H9 (cell line): ENCODE measurements at regions not wholly inside any gene's neighbourhood (a gene's known extent, or its start where the extent isn't known, plus 50 kb on each side); places are given as distances from the start of the nearest gene placed in this dataset.

Experiments
- DNase-seq: peaks from one replicate; pipeline ENCODE4 v3.0.0-alpha.2; 2017
- H2AFZ ChIP-seq: one replicate; pipeline ENCODE4 v1.6.1; 2013; ENCODE audit warnings: mild to moderate bottlenecking, low read length, control low read depth, moderate library complexity
- H2AK5ac ChIP-seq: 2 replicates; pipeline ENCODE4 v1.6.1; 2013; ENCODE audit warnings: low read length, control low read depth, mixed read lengths; ENCODE audit not compliant: insufficient read length
- H2BK120ac ChIP-seq: one replicate; pipeline ENCODE4 v1.6.1; 2013; ENCODE audit warnings: low read depth, mild to moderate bottlenecking, low read length, control low read depth, inconsistent platforms; ENCODE audit not compliant: poor library complexity, severe bottlenecking
- H2BK12ac ChIP-seq: 2 replicates; pipeline ENCODE4 v1.6.1; 2013; ENCODE audit warnings: low read length, control low read depth, mixed read lengths, low read depth; ENCODE audit not compliant: insufficient read length
- H2BK15ac ChIP-seq: 2 replicates; pipeline ENCODE4 v1.6.1; 2013; ENCODE audit warnings: low read depth, low read length, control low read depth
- H2BK20ac ChIP-seq: one replicate; pipeline ENCODE4 v1.6.1; 2013; ENCODE audit warnings: low read depth, mild to moderate bottlenecking, low read length, control low read depth, inconsistent platforms; ENCODE audit not compliant: poor library complexity, severe bottlenecking
- H2BK5ac ChIP-seq: 2 replicates; pipeline ENCODE4 v1.6.1; 2013; ENCODE audit warnings: low read length, control low read depth, mixed read lengths; ENCODE audit not compliant: insufficient read length
- H3K14ac ChIP-seq: 2 replicates; pipeline ENCODE4 v1.6.1; 2013; ENCODE audit warnings: low read length, control low read depth; ENCODE audit not compliant: insufficient read depth
- H3K18ac ChIP-seq: 2 replicates; pipeline ENCODE4 v1.6.1; 2013; ENCODE audit warnings: low read depth, mild to moderate bottlenecking, mixed read lengths, low read length, control low read depth; ENCODE audit not compliant: insufficient read length
- H3K23ac ChIP-seq: 2 replicates; pipeline ENCODE4 v1.6.1; 2013; ENCODE audit warnings: low read length, control low read depth, mixed read lengths, low read depth; ENCODE audit not compliant: insufficient read length
- H3K23me2 ChIP-seq: 2 replicates; pipeline ENCODE4 v1.6.1; 2013; ENCODE audit warnings: low read depth, mild to moderate bottlenecking, mixed read lengths, low read length, control low read depth; ENCODE audit not compliant: insufficient read length, poor library complexity, severe bottlenecking
- H3K27ac ChIP-seq: 2 replicates; pipeline ENCODE4 v1.5.1; 2013; ENCODE audit warnings: low read length, control low read depth, mixed read lengths, low read depth; ENCODE audit not compliant: insufficient read length
- H3K27me3 ChIP-seq: 2 replicates; pipeline ENCODE4 v1.6.1; 2013; ENCODE audit warnings: low read length, control low read depth, inconsistent platforms; ENCODE audit not compliant: insufficient read depth
- H3K4ac ChIP-seq: 2 replicates; pipeline ENCODE4 v1.6.1; 2013; ENCODE audit warnings: low read depth, mild to moderate bottlenecking, control low read depth, inconsistent platforms, low read length, moderate library complexity
- H3K4me1 ChIP-seq: 2 replicates; pipeline ENCODE4 v1.6.1; 2013; ENCODE audit warnings: low read length, control low read depth, inconsistent platforms; ENCODE audit not compliant: insufficient read depth
- H3K4me2 ChIP-seq: 2 replicates; pipeline ENCODE4 v1.6.1; 2013; ENCODE audit warnings: low read length, control low read depth, mixed read lengths; ENCODE audit not compliant: insufficient read length, insufficient read depth
- H3K56ac ChIP-seq: 2 replicates; pipeline ENCODE4 v1.6.1; 2013; ENCODE audit warnings: low read depth, mild to moderate bottlenecking, mixed read lengths, low read length, control low read depth; ENCODE audit not compliant: insufficient read length
- H3K79me1 ChIP-seq: 2 replicates; pipeline ENCODE4 v1.6.1; 2013; ENCODE audit warnings: low read depth, mild to moderate bottlenecking, moderate library complexity, low read length, control low read depth, inconsistent platforms; ENCODE audit not compliant: insufficient read depth, poor library complexity, severe bottlenecking
- H3K79me2 ChIP-seq: 2 replicates; pipeline ENCODE4 v1.6.1; 2013; ENCODE audit warnings: low read length, control low read depth, inconsistent platforms; ENCODE audit not compliant: insufficient read depth
- H3K9ac ChIP-seq: 2 replicates; pipeline ENCODE4 v1.6.1; 2013; ENCODE audit warnings: low read length, control low read depth, mixed read lengths; ENCODE audit not compliant: insufficient read length; ENCODE audit errors: extremely low read depth
- H3K9me3 ChIP-seq: one replicate; pipeline ENCODE4 v1.6.1; 2013; ENCODE audit warnings: low read depth, low read length, inconsistent platforms; ENCODE audit not compliant: control insufficient read depth
- H3T11ph ChIP-seq: one replicate; pipeline ENCODE4 v1.6.1; 2013; ENCODE audit warnings: mild to moderate bottlenecking, low read length, control low read depth, inconsistent platforms
- H4K20me1 ChIP-seq: one replicate; pipeline ENCODE4 v1.6.1; 2013; ENCODE audit not compliant: control insufficient read depth, insufficient read length, insufficient read depth
- H4K5ac ChIP-seq: 2 replicates; pipeline ENCODE4 v1.6.1; 2013; ENCODE audit warnings: low read depth, mild to moderate bottlenecking, mixed read lengths, low read length, control low read depth; ENCODE audit not compliant: insufficient read length
- H4K8ac ChIP-seq: replicated peaks from 2 replicates; pipeline ENCODE4 v1.6.1; 2013; ENCODE audit warnings: low read length, control low read depth, mixed read lengths, low read depth; ENCODE audit not compliant: insufficient read length
- H4K91ac ChIP-seq: 2 replicates; pipeline ENCODE4 v1.6.1; 2013; ENCODE audit warnings: low read depth, mild to moderate bottlenecking, moderate library complexity, mixed read lengths, low read length, control low read depth; ENCODE audit not compliant: insufficient read length
- H3K27ac Mint-ChIP-seq, 3 experiments: 2 replicates in 2 of 3; 3 replicates in 1 of 3; pipeline ENCODE4 v1.8.0; 2020 to 2021; ENCODE audit warnings: mixed read lengths in 3 of 3, mild to moderate bottlenecking in 1 of 3, moderate library complexity in 1 of 3
- H3K27me3 Mint-ChIP-seq: 2 replicates; pipeline ENCODE4 v1.8.0; 2021; ENCODE audit warnings: low read depth, mild to moderate bottlenecking, moderate library complexity, mixed read lengths
- H3K36me3 Mint-ChIP-seq, 3 experiments: 2 replicates in 2 of 3; 3 replicates in 1 of 3; pipeline ENCODE4 v1.8.0; 2020 to 2021; ENCODE audit warnings: low read depth in 3 of 3, mixed read lengths in 3 of 3; ENCODE audit not compliant: insufficient read depth in 1 of 3
- H3K4me1 Mint-ChIP-seq, 2 experiments: 2 replicates each; pipeline ENCODE4 v1.8.0; 2020; ENCODE audit warnings: mixed read lengths in 2 of 2
- H3K4me3 Mint-ChIP-seq, 2 experiments: 2 replicates in 1 of 2; 3 replicates in 1 of 2; pipeline ENCODE4 v1.8.0; 2020 to 2021; ENCODE audit warnings: mild to moderate bottlenecking in 2 of 2, mixed read lengths in 2 of 2, moderate library complexity in 1 of 2
- H3K9me3 Mint-ChIP-seq, 2 experiments: 2 replicates in 1 of 2; 3 replicates in 1 of 2; pipeline ENCODE4 v1.8.0; 2020; ENCODE audit warnings: mild to moderate bottlenecking in 2 of 2, mixed read lengths in 2 of 2, moderate library complexity in 1 of 2
- WGBS: extraction: QIAGEN DNeasy Blood & Tissue Kit; methylation state at CpG from one replicate; pipeline ENCODE4 v1.1.7; 2013; ENCODE audit warnings: missing lambda C conversion rate, low lambda C conversion rate, mixed read lengths; ENCODE audit not compliant: insufficient read length; ENCODE audit errors: extremely low coverage; 5-methylcytosine and 5-hydroxymethylcytosine counted together
- TF ChIP-seq, protein P1 (sequence below): fragments of 200-600 bp; sonication (generic); conservative IDR thresholded peaks from 3 replicates; pipeline ENCODE4 v1.8.0; 2021; ENCODE audit warnings: antibody characterized with exemption, mild to moderate bottlenecking

DNA sequence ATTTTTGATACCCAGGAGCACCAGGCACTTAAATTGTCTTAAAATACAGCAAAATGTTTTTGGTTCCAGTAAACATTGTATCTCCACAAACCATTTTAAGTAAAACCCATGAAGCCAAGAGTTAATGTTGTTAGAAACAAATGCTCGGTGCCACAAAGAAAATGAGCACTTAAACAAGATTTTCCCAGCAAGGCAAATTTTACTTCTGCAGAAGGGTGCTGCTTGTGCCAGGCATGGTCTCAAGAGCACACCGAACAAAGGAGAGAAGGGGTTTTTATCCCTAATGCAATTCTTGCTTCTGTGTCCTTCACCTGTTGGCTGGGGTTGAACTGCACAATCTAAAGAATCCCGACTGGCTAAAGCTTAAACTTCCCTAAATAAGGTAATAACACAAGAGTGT lies 286.7 kb downstream of the ADCYAP1 start:
- H3K4me1 Mint-ChIP-seq: no peaks in the 10 kb centered on the region
- no peak overlapping the region for H4K91ac ChIP-seq
- no peaks in the 10 kb centered on the region for H3K23me2 ChIP-seq
- 0 out of 2 replicates have a peak, but pooled peaks cover 3% of the 10 kb centered on the region for H3K4me1 ChIP-seq
- H2BK20ac ChIP-seq: no peak overlapping the region
- no peak overlapping the region for H2AFZ ChIP-seq
- H3K27me3 ChIP-seq: no peaks in the 10 kb centered on the region
- no peaks in the 10 kb centered on the region for H3K79me1 ChIP-seq
- H3K4me2 ChIP-seq: no peak overlapping the region
- no peaks in the 10 kb centered on the region for H3K79me2 ChIP-seq
- H3K27ac ChIP-seq: no peak overlapping the region
- TF ChIP-seq, protein P1, sequence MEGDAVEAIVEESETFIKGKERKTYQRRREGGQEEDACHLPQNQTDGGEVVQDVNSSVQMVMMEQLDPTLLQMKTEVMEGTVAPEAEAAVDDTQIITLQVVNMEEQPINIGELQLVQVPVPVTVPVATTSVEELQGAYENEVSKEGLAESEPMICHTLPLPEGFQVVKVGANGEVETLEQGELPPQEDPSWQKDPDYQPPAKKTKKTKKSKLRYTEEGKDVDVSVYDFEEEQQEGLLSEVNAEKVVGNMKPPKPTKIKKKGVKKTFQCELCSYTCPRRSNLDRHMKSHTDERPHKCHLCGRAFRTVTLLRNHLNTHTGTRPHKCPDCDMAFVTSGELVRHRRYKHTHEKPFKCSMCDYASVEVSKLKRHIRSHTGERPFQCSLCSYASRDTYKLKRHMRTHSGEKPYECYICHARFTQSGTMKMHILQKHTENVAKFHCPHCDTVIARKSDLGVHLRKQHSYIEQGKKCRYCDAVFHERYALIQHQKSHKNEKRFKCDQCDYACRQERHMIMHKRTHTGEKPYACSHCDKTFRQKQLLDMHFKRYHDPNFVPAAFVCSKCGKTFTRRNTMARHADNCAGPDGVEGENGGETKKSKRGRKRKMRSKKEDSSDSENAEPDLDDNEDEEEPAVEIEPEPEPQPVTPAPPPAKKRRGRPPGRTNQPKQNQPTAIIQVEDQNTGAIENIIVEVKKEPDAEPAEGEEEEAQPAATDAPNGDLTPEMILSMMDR: no peak
- no peak overlapping the region for H4K8ac ChIP-seq
- no peak overlapping the region for H3T11ph ChIP-seq
- H3K27me3 Mint-ChIP-seq: no peaks in the 10 kb centered on the region; the same call in 1 of the 2 replicates
- H2BK12ac ChIP-seq: no peak overlapping the region
- no CpG with 5 or more reads among the region's 3 CpGs for WGBS
- H3K9ac ChIP-seq: no peak overlapping the region
- H3K18ac ChIP-seq: no peak overlapping the region
- peaks cover 7 to 8% of the 10 kb centered on the region in 2 experiments; a peak in 4 of 5 replicates for H3K9me3 Mint-ChIP-seq
- H3K4ac ChIP-seq: no peak overlapping the region
- no peak overlapping the region for H4K5ac ChIP-seq
- H3K23ac ChIP-seq: no peak overlapping the region
- H2BK5ac ChIP-seq: no peak overlapping the region
- H2BK120ac ChIP-seq: no peak overlapping the region
- H4K20me1 ChIP-seq: no peaks in the 10 kb centered on the region
- H3K56ac ChIP-seq: no peak overlapping the region
- H3K9me3 ChIP-seq: no peaks in the 10 kb centered on the region
- H3K27ac Mint-ChIP-seq: no peak overlapping the region
- no peak overlapping the region for H3K4me3 Mint-ChIP-seq
- no peak overlapping the region for H2BK15ac ChIP-seq
- no peak for DNase-seq
- peaks cover 0 to 10% (median 7%) of the 10 kb centered on the region in 3 experiments; a peak in 4 of 7 replicates for H3K36me3 Mint-ChIP-seq
- H3K14ac ChIP-seq: no peak overlapping the region
- H2AK5ac ChIP-seq: no peak overlapping the region
